ENCODE measurements at regions not wholly inside any gene's neighbourhood (a gene's known extent, or its start where the extent isn't known, plus 50 kb on each side); places are given as distances from the start of the nearest gene placed in this dataset.

DNA sequence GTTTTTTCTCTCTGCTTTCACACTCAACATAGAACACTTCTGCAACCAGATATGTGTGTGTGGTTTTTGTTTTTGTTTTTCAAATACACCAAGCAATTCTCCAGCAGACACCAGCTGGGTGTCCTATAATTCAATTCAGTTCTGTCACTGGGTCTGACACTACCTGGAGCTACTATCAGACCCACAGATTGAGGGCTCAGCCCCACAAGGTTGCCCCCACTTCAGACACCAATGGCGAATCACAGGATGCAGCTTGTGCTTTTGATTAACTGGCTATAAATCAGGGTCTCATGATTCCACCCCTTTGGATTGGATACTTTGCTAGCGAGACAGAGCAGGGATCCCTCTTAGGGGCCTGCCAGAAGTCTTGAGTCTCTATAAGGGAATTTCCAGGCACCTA, 462.2 kb upstream of the NRP1 start:
- TF ChIP-seq EZH2 (IDR thresholded peaks at IDR 0.05; ENCODE audit: insufficient read depth, poor library complexity, severe bottlenecking): no peak
- TF ChIP-seq EZH2phosphoT487 (IDR thresholded peaks at IDR 0.05; ENCODE audit: insufficient read depth, low read depth): no peak
